ENCODE measurements at regions not wholly inside any gene's neighbourhood (a gene's known extent, or its start where the extent isn't known, plus 50 kb on each side); places are given as distances from the start of the nearest gene placed in this dataset.

DNA sequence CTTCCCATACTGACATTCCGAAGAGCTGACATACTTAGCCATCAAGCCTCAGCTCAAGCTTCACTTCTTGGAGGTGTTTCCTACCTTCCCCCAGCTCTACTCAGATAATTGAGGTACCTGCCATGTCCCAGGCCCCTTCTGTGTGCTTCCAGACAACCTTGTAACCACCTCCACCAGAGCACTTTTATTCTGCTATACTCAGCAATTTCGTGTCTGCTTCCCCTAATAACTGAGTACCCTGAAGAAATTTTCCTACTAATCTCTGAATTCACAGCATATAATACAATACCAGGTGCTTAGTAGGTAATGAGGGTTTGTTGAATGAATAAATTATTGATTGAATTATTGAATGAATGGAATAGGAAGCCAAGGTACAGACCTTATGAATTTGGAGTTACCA lies 605.5 kb downstream of the MID1IP1 start:
- TF ChIP-seq, protein P1, sequence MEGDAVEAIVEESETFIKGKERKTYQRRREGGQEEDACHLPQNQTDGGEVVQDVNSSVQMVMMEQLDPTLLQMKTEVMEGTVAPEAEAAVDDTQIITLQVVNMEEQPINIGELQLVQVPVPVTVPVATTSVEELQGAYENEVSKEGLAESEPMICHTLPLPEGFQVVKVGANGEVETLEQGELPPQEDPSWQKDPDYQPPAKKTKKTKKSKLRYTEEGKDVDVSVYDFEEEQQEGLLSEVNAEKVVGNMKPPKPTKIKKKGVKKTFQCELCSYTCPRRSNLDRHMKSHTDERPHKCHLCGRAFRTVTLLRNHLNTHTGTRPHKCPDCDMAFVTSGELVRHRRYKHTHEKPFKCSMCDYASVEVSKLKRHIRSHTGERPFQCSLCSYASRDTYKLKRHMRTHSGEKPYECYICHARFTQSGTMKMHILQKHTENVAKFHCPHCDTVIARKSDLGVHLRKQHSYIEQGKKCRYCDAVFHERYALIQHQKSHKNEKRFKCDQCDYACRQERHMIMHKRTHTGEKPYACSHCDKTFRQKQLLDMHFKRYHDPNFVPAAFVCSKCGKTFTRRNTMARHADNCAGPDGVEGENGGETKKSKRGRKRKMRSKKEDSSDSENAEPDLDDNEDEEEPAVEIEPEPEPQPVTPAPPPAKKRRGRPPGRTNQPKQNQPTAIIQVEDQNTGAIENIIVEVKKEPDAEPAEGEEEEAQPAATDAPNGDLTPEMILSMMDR (IDR thresholded peaks at IDR 0.05), result no peak
- TF ChIP-seq POLR2A (IDR thresholded peaks at IDR 0.05), result no peak

All from thyroid gland (tissue), 4 donors.